PC-9 (cell line): ENCODE measurements at regions not wholly inside any gene's neighbourhood (a gene's known extent, or its start where the extent isn't known, plus 50 kb on each side); places are given as distances from the start of the nearest gene placed in this dataset.

Experiments used
- BruUV-seq: library from RNA; stranded (reverse); fragments of 400-500 nt; replicated peaks from 2 replicates; lab custom pipeline; 2021; lab: Mats Ljungman, UMichigan
- CTCF ChIA-PET: fragments of 300-600 bp; sonication (Branson Sonifier 250); formaldehyde crosslinking; loops from one replicate; lab custom pipeline; 2022; ENCODE audit warnings: antibody characterized with exemption; lab: Charles Lee
- POLR2A ChIA-PET: fragments of 300-600 bp; sonication (Branson Sonifier 250); formaldehyde crosslinking; loops from one replicate; lab custom pipeline; 2022; ENCODE audit warnings: antibody characterized with exemption; ENCODE audit not compliant: unreplicated experiment; lab: Charles Lee
- DNase-seq, 2 experiments: peaks; one replicate each; pipeline versions ENCODE4 v3.0.0 to v3.0.0-alpha.2; 2015 to 2022; ENCODE audit warnings: mixed read lengths in 1 of 2
- H2AFZ ChIP-seq: fragments of 200-600 bp; sonication (generic); 2 replicates; pipeline ENCODE4 v1.8.1; 2017; ENCODE audit warnings: antibody characterized with exemption
- H3F3A ChIP-seq: fragments of 200-600 bp; sonication (generic); 2 replicates; pipeline ENCODE4 v1.8.1; 2017; ENCODE audit warnings: antibody characterized with exemption, mild to moderate bottlenecking, low read depth; ENCODE audit not compliant: insufficient read depth
- H3K27ac ChIP-seq: fragments of 200-600 bp; sonication (generic); 2 replicates; pipeline ENCODE4 v1.6.1; 2016; ENCODE audit warnings: mixed run types
- H3K27me3 ChIP-seq: fragments of 200-600 bp; sonication (generic); 2 replicates; pipeline ENCODE4 v1.6.1; 2016; ENCODE audit warnings: low read depth, mixed run types; ENCODE audit not compliant: insufficient read depth
- H3K36me3 ChIP-seq: fragments of 200-600 bp; sonication (generic); 2 replicates; pipeline ENCODE4 v1.6.1; 2016; ENCODE audit warnings: low read depth, mixed run types
- H3K4me1 ChIP-seq: fragments of 200-600 bp; sonication (generic); replicated peaks from 2 replicates; pipeline ENCODE4 v1.6.1; 2016; ENCODE audit warnings: mixed run types; ENCODE audit not compliant: insufficient read depth
- H3K4me2 ChIP-seq: fragments of 200-600 bp; sonication (generic); 2 replicates; pipeline ENCODE4 v1.6.1; 2017; ENCODE audit warnings: mixed run types
- H3K4me3 ChIP-seq: fragments of 200-600 bp; sonication (generic); 2 replicates; pipeline ENCODE4 v1.6.1; 2016; ENCODE audit warnings: mixed run types
- H3K79me2 ChIP-seq: fragments of 200-600 bp; sonication (generic); 2 replicates; pipeline ENCODE4 v1.6.1; 2017; ENCODE audit warnings: low read depth, mixed run types
- H3K9me2 ChIP-seq: fragments of 200-600 bp; sonication (generic); 2 replicates; pipeline ENCODE4 v1.8.1; 2017; ENCODE audit warnings: mild to moderate bottlenecking; ENCODE audit not compliant: insufficient read depth
- H3K9me3 ChIP-seq: fragments of 200-600 bp; sonication (generic); 2 replicates; pipeline ENCODE4 v1.8.1; 2016; ENCODE audit warnings: low read depth; ENCODE audit not compliant: insufficient read depth
- H4K20me1 ChIP-seq: fragments of 200-600 bp; sonication (generic); 2 replicates; pipeline ENCODE4 v1.8.1; 2017; ENCODE audit not compliant: insufficient read depth
- EZH2 ChIP-seq: fragments of 200-600 bp; sonication (generic); IDR thresholded peaks from 2 replicates; pipeline ENCODE4 v1.8.0; 2017; ENCODE audit warnings: antibody characterized with exemption, low read depth
- intact Hi-C: fragments of 100-400 bp; cut with micrococcal nuclease; formaldehyde crosslinking; loops from one replicate; pipeline ENCODE4 v1.10.0; 2022; ENCODE audit not compliant: unreplicated experiment
- TF ChIP-seq, protein P1 (sequence below): fragments of 200-600 bp; sonication (generic); conservative IDR thresholded peaks from 2 replicates; pipeline ENCODE4 v1.6.1; 2017; ENCODE audit warnings: mixed run types, antibody characterized with exemption, mild to moderate bottlenecking, moderate library complexity

GRCh38 chr13:81247711-81248110, 906.8 kb upstream of the SPRY2 start:
- H3K36me3 ChIP-seq, result no peaks in the 10 kb centered on the region
- POLR2A ChIA-PET, result interaction anchor here (0.6 kb wide), 1 partner anchor 614 kb away, joined by 4 read pairs; no protein-coding TSS in a partner anchor

GRCh38 chr13:81246556-81246955, 905.6 kb upstream of the SPRY2 start:
- Histone ChIP-seq H3F3A (no peaks in the 10 kb centered on the region), H3K4me1 (no peaks in the 10 kb centered on the region), H3K36me3 (no peaks in the 10 kb centered on the region), H3K4me2 (no peak overlapping the region), H3K27me3 (no peaks in the 10 kb centered on the region), H2AFZ (no peak overlapping the region), H4K20me1 (no peaks in the 10 kb centered on the region), H3K4me3 (no peak overlapping the region), H3K27ac (no peak overlapping the region), H3K9me3 (no peaks in the 10 kb centered on the region), H3K79me2 (no peaks in the 10 kb centered on the region), H3K9me2 (no peaks in the 10 kb centered on the region)
- TF ChIP-seq, protein P1, sequence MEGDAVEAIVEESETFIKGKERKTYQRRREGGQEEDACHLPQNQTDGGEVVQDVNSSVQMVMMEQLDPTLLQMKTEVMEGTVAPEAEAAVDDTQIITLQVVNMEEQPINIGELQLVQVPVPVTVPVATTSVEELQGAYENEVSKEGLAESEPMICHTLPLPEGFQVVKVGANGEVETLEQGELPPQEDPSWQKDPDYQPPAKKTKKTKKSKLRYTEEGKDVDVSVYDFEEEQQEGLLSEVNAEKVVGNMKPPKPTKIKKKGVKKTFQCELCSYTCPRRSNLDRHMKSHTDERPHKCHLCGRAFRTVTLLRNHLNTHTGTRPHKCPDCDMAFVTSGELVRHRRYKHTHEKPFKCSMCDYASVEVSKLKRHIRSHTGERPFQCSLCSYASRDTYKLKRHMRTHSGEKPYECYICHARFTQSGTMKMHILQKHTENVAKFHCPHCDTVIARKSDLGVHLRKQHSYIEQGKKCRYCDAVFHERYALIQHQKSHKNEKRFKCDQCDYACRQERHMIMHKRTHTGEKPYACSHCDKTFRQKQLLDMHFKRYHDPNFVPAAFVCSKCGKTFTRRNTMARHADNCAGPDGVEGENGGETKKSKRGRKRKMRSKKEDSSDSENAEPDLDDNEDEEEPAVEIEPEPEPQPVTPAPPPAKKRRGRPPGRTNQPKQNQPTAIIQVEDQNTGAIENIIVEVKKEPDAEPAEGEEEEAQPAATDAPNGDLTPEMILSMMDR, result no peak
- no peak for TF ChIP-seq EZH2
- intact Hi-C loops, result no loop called here
- CTCF ChIA-PET, result no interaction called here
- POLR2A ChIA-PET, result no interaction called here
- DNase-seq, result no peak
- BruUV-seq, result no TSS peak

More at GRCh38 chr13:81247711-81248110, 906.8 kb upstream of the SPRY2 start:
- TF ChIP-seq, protein P1, result no peak
- no peak for TF ChIP-seq EZH2
- H3K9me2 ChIP-seq, result no peaks in the 10 kb centered on the region
- no peaks in the 10 kb centered on the region for H3K4me1 ChIP-seq
- H2AFZ ChIP-seq, result no peak overlapping the region
- no peak overlapping the region for H3K27ac ChIP-seq
- CTCF ChIA-PET, result no interaction called here
- H3K27me3 ChIP-seq, result no peaks in the 10 kb centered on the region
- no peaks in the 10 kb centered on the region for H3K79me2 ChIP-seq
- no peak overlapping the region for H3K4me3 ChIP-seq
- H4K20me1 ChIP-seq, result no peaks in the 10 kb centered on the region
- no peaks in the 10 kb centered on the region for H3F3A ChIP-seq
- no peak overlapping the region for H3K4me2 ChIP-seq
- BruUV-seq, result no TSS peak
- no peaks in the 10 kb centered on the region for H3K9me3 ChIP-seq
- no peak for DNase-seq
- intact Hi-C loops, result no loop called here

- H4K20me1 ChIP-seq, result no peaks in the 10 kb centered on the region
- no peak for TF ChIP-seq EZH2
- TF ChIP-seq, protein P1, result no peak
- BruUV-seq, result no TSS peak
- H3F3A ChIP-seq, result no peaks in the 10 kb centered on the region
- ChIA-PET CTCF (no interaction called here), POLR2A (no interaction called here)
- H3K27me3 ChIP-seq, result no peaks in the 10 kb centered on the region
- no peaks in the 10 kb centered on the region for H3K9me3 ChIP-seq
- intact Hi-C loops, result no loop called here
- H3K4me1 ChIP-seq, result no peaks in the 10 kb centered on the region
- no peak overlapping the region for H3K4me2 ChIP-seq
- no peak overlapping the region for H2AFZ ChIP-seq
- H3K4me3 ChIP-seq, result no peak overlapping the region
- H3K27ac ChIP-seq, result no peak overlapping the region
- H3K36me3 ChIP-seq, result no peaks in the 10 kb centered on the region
- H3K79me2 ChIP-seq, result no peaks in the 10 kb centered on the region
- H3K9me2 ChIP-seq, result no peaks in the 10 kb centered on the region
- DNase-seq, result no peak
Observed at GRCh38 chr13:81244011-81244410, 903.1 kb upstream of the SPRY2 start.
